AG09309 (cell line): ENCODE measurements at regions not wholly inside any gene's neighbourhood (a gene's known extent, or its start where the extent isn't known, plus 50 kb on each side); places are given as distances from the start of the nearest gene placed in this dataset.

Source experiments
- DNase-seq: peaks from one replicate; pipeline ENCODE4 v3.0.0-alpha.2; 2010; ENCODE audit warnings: low read depth
- H3K4me3 ChIP-seq: 2 replicates; pipeline ENCODE4 v1.5.1; 2011; ENCODE audit warnings: mild to moderate bottlenecking, low read depth, low read length, moderate library complexity; ENCODE audit not compliant: control insufficient read depth
- TF ChIP-seq, protein P1 (sequence below): IDR thresholded peaks from 2 replicates; pipeline ENCODE4 v1.5.1; 2011; ENCODE audit warnings: mild to moderate bottlenecking, low read depth, low read length, inconsistent platforms; ENCODE audit not compliant: insufficient read depth, control insufficient read depth; ENCODE audit errors: missing control alignments

DNA sequence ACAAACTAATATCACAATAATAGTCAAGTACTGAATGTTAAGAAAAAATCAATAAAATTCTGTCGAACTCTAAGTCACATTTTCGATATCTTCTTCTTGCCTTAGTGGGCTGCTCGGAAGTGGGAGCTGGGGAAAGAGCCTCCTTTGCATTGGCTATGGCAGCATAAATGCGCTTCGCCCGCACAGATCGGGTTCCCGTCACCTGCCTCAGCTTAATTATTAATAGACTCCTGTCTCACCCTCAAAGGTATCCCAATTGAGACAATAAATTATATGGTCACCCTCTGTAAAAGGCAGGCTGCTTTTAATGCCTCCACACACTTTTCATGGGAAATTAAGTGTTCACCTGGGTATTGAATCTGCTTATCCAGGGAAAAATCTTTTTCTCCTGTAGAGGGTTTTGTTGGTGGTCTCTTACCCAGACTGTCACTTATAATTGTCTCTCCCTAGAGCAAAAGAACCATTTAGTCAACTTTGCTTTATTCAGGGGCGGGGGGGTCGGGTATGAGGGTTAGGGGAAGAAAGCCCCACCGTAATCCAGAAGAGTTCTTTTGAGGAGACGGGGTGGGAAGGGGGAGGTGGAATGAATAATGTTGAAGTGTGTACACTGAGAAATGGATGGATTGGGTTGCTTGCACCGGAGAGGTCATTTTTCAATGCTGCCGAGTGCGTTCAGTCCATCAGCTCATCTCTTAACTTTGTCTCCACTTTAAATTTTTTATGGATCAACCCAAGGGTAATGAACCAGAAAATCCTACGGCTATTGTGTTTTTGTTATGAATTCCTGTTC, 682.6 kb upstream of the SGCG start:
- TF ChIP-seq, protein P1, sequence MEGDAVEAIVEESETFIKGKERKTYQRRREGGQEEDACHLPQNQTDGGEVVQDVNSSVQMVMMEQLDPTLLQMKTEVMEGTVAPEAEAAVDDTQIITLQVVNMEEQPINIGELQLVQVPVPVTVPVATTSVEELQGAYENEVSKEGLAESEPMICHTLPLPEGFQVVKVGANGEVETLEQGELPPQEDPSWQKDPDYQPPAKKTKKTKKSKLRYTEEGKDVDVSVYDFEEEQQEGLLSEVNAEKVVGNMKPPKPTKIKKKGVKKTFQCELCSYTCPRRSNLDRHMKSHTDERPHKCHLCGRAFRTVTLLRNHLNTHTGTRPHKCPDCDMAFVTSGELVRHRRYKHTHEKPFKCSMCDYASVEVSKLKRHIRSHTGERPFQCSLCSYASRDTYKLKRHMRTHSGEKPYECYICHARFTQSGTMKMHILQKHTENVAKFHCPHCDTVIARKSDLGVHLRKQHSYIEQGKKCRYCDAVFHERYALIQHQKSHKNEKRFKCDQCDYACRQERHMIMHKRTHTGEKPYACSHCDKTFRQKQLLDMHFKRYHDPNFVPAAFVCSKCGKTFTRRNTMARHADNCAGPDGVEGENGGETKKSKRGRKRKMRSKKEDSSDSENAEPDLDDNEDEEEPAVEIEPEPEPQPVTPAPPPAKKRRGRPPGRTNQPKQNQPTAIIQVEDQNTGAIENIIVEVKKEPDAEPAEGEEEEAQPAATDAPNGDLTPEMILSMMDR = no peak
- H3K4me3 ChIP-seq = no peak overlapping the region
- DNase-seq = no peak

DNA sequence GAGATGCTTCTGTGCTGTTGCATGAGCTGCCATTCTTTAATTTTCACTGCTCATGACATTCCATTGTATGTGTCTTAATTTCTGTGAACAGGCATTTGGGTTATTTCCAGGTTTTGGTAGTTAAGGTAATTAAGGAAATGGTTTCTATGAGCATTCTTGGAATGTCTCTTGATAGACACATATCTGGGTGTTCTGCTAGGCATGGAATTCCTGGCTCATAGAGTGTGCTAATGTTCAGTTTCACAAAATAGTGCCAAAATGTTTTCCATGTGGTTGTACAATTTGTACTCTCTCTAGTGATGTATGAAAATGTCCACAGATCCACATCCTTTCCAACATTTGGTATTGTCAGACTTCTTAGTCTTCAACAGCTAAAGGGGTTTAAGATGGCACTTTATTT, 680.9 kb upstream of the SGCG start:
- TF ChIP-seq, protein P1 = no peak
- no peak for DNase-seq
- no peak overlapping the region for H3K4me3 ChIP-seq

DNA sequence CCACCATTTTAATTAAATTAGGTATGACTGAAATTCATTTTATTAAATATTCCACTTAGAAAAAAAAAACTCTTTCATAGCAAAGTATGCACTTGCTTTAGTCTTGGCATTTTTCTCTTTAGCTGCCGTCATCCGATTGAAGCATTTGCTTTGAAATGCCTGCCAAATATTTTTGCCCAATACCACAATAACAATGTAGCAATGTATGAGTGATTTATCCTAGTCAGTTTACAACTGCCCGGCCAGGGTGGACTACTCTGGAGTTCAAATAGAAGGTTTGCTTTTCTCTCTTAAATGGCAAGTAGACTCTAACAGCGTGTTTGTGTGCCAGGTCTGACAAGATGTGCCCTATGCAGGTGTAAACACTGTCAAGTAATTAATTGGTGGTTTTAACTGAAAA, 675.3 kb upstream of the SGCG start:
- no peak for DNase-seq
- H3K4me3 ChIP-seq = no peak overlapping the region
- TF ChIP-seq, protein P1 = no peak

- no peak for DNase-seq
- H3K4me3 ChIP-seq = no peak overlapping the region
- TF ChIP-seq, protein P1 = no peak
Observed at GRCh38 chr13:22506096-22506691, 674.6 kb upstream of the SGCG start.

DNA sequence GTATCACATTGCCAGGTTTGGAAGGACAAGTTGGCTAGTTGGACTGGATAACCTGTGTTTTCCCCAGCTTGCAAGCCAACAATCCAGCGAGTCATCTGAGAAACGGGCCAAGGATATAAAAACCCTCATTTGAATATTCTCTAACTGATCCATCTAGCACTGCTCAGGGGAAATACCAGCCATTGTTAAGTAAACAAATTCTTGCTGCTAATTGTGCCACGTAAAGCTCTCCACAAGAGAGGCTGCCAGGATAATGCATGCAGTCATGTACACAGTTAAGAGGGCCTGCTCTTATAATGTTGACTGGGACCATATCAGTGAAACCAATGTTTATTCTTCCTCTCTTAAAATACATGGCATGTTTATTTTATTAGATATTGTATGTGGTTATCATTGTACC, 663.2 kb upstream of the SGCG start:
- no peak for DNase-seq
- no peak overlapping the region for H3K4me3 ChIP-seq
- TF ChIP-seq, protein P1 = no peak

DNA sequence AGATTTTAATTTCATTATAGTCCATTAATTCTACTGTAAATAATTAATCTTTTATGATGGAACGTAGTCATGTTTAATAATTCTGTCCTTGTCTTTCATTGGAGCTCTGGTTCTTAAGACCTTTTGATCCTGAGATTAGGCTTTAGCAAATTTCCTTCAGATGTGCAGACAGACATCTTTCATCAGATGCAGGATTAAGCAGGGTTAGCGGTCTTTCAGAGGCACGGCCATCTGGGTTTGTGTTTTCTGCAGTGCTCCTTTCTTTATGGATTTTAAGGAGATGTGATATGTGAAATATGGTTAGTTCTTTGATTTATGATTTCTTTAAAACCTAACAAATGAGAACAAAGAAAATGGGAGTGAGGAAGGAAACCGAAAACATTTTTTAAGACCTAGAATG, 643.9 kb upstream of the SGCG start:
- no peak for DNase-seq
- TF ChIP-seq, protein P1 = no peak
- no peak overlapping the region for H3K4me3 ChIP-seq
